Prostate gland (tissue), 2 donors: ENCODE measurements at regions not wholly inside any gene's neighbourhood (a gene's known extent, or its start where the extent isn't known, plus 50 kb on each side); places are given as distances from the start of the nearest gene placed in this dataset.

ENCODE experiments used
- DNase-seq: peaks from one replicate; pipeline ENCODE4 v3.0.0-alpha.2; 2019; ENCODE audit warnings: low spot score
- H3K27ac ChIP-seq, 2 donors: fragments of 200-600 bp; sonication (generic); 2 replicates each; pipeline ENCODE4 v1.5.1; 2017 to 2019
- H3K27me3 ChIP-seq: fragments of 200-600 bp; sonication (generic); replicated peaks from 2 replicates; pipeline ENCODE4 v1.5.1; 2019; ENCODE audit not compliant: insufficient read depth
- H3K36me3 ChIP-seq, 2 donors: fragments of 200-600 bp; sonication (generic); 1 replicate in 1 of 2; 2 replicates in 1 of 2; pipeline versions ENCODE4 v1.5.1 to v1.8.1; 2017 to 2019
- H3K4me1 ChIP-seq: fragments of 200-600 bp; sonication (generic); replicated peaks from 2 replicates; pipeline ENCODE4 v1.5.1; 2019
- H3K4me3 ChIP-seq, 2 donors: fragments of 200-600 bp; sonication (generic); 2 replicates each; pipeline ENCODE4 v1.5.1; 2017 to 2019
- H3K9me3 ChIP-seq: fragments of 200-600 bp; sonication (generic); 2 replicates; pipeline ENCODE4 v1.5.1; 2017
- CTCF ChIP-seq, 4 experiments: fragments of 200-600 bp in 2 of 4; fragments of 450-650 bp in 2 of 4; sonication (generic) in 2 of 4; IDR thresholded peaks; 1 replicate in 3 of 4; 2 replicates in 1 of 4; pipeline ENCODE4 v1.5.1; 2016 to 2019; ENCODE audit warnings: antibody characterized with exemption in 4 of 4, mild to moderate bottlenecking in 2 of 4, moderate library complexity in 2 of 4
- POLR2A ChIP-seq: fragments of 450-650 bp; IDR thresholded peaks from one replicate; pipeline ENCODE4 v1.6.1; 2016; ENCODE audit warnings: antibody characterized with exemption, mild to moderate bottlenecking
- POLR2AphosphoS5 ChIP-seq: sonication (generic); formaldehyde crosslinking; IDR thresholded peaks from one replicate; pipeline ENCODE4 v1.6.1; 2017; ENCODE audit warnings: antibody characterized with exemption
- WGBS: methylation state at CpG from one replicate; pipeline ENCODE4 v1.1.5; 2018; 5-methylcytosine and 5-hydroxymethylcytosine counted together
- intact Hi-C: fragments of 100-400 bp; cut with DNase I; formaldehyde crosslinking; loops from one replicate; pipeline ENCODE4 v1.14.2; 2022

GRCh38 chr14:43981135-43981768 lies 525.8 kb downstream of the FSCB start:
- Histone ChIP-seq H3K4me3 (no peak overlapping the region), H3K4me1 (no peaks in the 10 kb centered on the region), H3K36me3 (no peaks in the 10 kb centered on the region), H3K9me3 (no peaks in the 10 kb centered on the region), H3K27me3 (no peaks in the 10 kb centered on the region), H3K27ac (no peak overlapping the region)
- intact Hi-C loops = no loop called here
- 34% methylated on average over 3 of the region's 3 CpGs for WGBS
- no peak for TF ChIP-seq CTCF (IDR thresholded peaks at IDR 0.05)
- TF ChIP-seq POLR2A = no peak
- peak; percentile 50 for TF ChIP-seq POLR2AphosphoS5
- DNase-seq = peak; percentile 9

GRCh38 chr14:43956741-43957140 lies 550.3 kb downstream of the FSCB start:
- Histone ChIP-seq H3K27me3 (no peaks in the 10 kb centered on the region), H3K9me3 (no peaks in the 10 kb centered on the region), H3K27ac (no peak overlapping the region), H3K4me3 (no peak overlapping the region), H3K36me3 (no peaks in the 10 kb centered on the region), H3K4me1 (no peaks in the 10 kb centered on the region)
- TF ChIP-seq POLR2A = no peak
- no peak for TF ChIP-seq CTCF (IDR thresholded peaks at IDR 0.05)
- no peak for TF ChIP-seq POLR2AphosphoS5
- no peak for DNase-seq
- 91% methylated on average over 5 of the region's 5 CpGs for whole genome bisulfite sequencing
- intact Hi-C loops = no loop called here

GRCh38 chr14:43949400-43949799 lies 557.7 kb downstream of the FSCB start:
- Histone ChIP-seq H3K36me3 (no peaks in the 10 kb centered on the region), H3K27ac (no peak overlapping the region), H3K4me3 (no peak overlapping the region), H3K27me3 (no peaks in the 10 kb centered on the region), H3K4me1 (no peaks in the 10 kb centered on the region), H3K9me3 (no peaks in the 10 kb centered on the region)
- intact Hi-C loops = no loop called here
- TF ChIP-seq POLR2AphosphoS5 (no peak), POLR2A (no peak), CTCF (IDR thresholded peaks at IDR 0.05) (no peak)
- no peak for DNase-seq
- WGBS = 41% methylated on average over 3 of the region's 3 CpGs

- H3K4me1 ChIP-seq = no peaks in the 10 kb centered on the region
- DNase-seq = no peak
- TF ChIP-seq CTCF (IDR thresholded peaks at IDR 0.05) (no peak), POLR2AphosphoS5 (no peak), POLR2A (no peak)
- H3K36me3 ChIP-seq = no peaks in the 10 kb centered on the region
- no peak overlapping the region for H3K27ac ChIP-seq
- 95% methylated on average over 11 of the region's 11 CpGs for WGBS
- H3K9me3 ChIP-seq = no peaks in the 10 kb centered on the region
- no peaks in the 10 kb centered on the region for H3K27me3 ChIP-seq
- intact Hi-C loops = no loop called here
- no peak overlapping the region for H3K4me3 ChIP-seq
These were observed 567.2 kb downstream of the FSCB start for GRCh38 chr14:43939836-43940235.

- WGBS = 92% methylated on average over 21 of the region's 25 CpGs
These were observed 568.3 kb downstream of the FSCB start for GRCh38 chr14:43938588-43939281.

More at GRCh38 chr14:43938588-43939281, 568.3 kb downstream of the FSCB start:
- intact Hi-C loops = no loop called here
- no peak for TF ChIP-seq POLR2A
- no peak for TF ChIP-seq POLR2AphosphoS5
- no peak for TF ChIP-seq CTCF (IDR thresholded peaks at IDR 0.05)
- Histone ChIP-seq H3K27me3 (no peaks in the 10 kb centered on the region), H3K9me3 (no peaks in the 10 kb centered on the region), H3K4me1 (no peaks in the 10 kb centered on the region), H3K4me3 (no peak overlapping the region), H3K36me3 (no peaks in the 10 kb centered on the region), H3K27ac (no peak overlapping the region)
- no peak for DNase-seq
